T-helper 17 cell (primary cell): ENCODE measurements at regions not wholly inside any gene's neighbourhood (a gene's known extent, or its start where the extent isn't known, plus 50 kb on each side); places are given as distances from the start of the nearest gene placed in this dataset.

Experiments
- ATAC-seq: fragments of 150-1000 bp; cut with Tn5 transposase; 2 replicates; pipeline ENCODE4 v1.10.0; 2021; ENCODE audit warnings: mild to moderate bottlenecking, moderate library complexity
- DNase-seq, 3 donors: peaks; one replicate each; pipeline versions ENCODE4 v3.0.0 to v3.0.0-alpha.2; 2020 to 2021
- H3K9me3 ChIP-seq: one replicate; pipeline ENCODE4 v1.7.0; 2013; ENCODE audit warnings: low read length, mild to moderate bottlenecking; ENCODE audit not compliant: control insufficient read depth, poor library complexity, severe bottlenecking
- H3K27ac Mint-ChIP-seq: one replicate; pipeline ENCODE4 v1.8.0; 2022; ENCODE audit warnings: mild to moderate bottlenecking, moderate library complexity, mixed read lengths
- H3K27me3 Mint-ChIP-seq: one replicate; pipeline ENCODE4 v1.8.0; 2022; ENCODE audit warnings: mixed read lengths
- H3K36me3 Mint-ChIP-seq: one replicate; pipeline ENCODE4 v1.8.0; 2022; ENCODE audit warnings: low read depth, mixed read lengths
- H3K4me1 Mint-ChIP-seq: one replicate; pipeline ENCODE4 v1.8.0; 2022; ENCODE audit warnings: mild to moderate bottlenecking, mixed read lengths
- H3K4me3 Mint-ChIP-seq: one replicate; pipeline ENCODE4 v1.8.0; 2022; ENCODE audit warnings: mild to moderate bottlenecking, moderate library complexity, mixed read lengths

DNA sequence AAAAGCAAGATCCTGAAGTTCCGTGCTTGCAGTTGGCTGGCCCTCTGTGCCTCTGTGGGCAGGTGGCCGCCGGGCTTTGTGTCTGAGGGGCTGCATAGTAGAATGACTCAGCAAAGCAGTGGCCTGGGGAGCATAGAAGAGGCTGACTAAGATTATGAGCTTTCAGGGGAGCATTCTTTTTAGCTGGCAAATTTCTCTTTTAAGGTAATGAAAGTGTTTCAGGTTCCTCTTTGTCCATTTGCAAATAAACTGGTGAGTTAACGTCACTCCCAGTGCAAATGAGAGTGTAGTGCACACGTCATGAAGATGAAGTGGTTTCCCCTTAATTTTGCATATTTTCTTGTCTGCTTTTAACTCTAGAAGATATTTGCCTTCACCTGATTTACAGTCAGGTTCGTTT lies 98.6 kb downstream of the BCL2L11 start:
- H3K9me3 ChIP-seq = no peaks in the 10 kb centered on the region
- Mint-ChIP-seq H3K27ac (no peak overlapping the region), H3K27me3 (no peaks in the 10 kb centered on the region), H3K4me3 (no peak overlapping the region), H3K4me1 (peaks cover 2% of the 10 kb centered on the region), H3K36me3 (peaks cover 2% of the 10 kb centered on the region)
- peak; percentile 30 for ATAC-seq
- no peak for DNase-seq

DNA sequence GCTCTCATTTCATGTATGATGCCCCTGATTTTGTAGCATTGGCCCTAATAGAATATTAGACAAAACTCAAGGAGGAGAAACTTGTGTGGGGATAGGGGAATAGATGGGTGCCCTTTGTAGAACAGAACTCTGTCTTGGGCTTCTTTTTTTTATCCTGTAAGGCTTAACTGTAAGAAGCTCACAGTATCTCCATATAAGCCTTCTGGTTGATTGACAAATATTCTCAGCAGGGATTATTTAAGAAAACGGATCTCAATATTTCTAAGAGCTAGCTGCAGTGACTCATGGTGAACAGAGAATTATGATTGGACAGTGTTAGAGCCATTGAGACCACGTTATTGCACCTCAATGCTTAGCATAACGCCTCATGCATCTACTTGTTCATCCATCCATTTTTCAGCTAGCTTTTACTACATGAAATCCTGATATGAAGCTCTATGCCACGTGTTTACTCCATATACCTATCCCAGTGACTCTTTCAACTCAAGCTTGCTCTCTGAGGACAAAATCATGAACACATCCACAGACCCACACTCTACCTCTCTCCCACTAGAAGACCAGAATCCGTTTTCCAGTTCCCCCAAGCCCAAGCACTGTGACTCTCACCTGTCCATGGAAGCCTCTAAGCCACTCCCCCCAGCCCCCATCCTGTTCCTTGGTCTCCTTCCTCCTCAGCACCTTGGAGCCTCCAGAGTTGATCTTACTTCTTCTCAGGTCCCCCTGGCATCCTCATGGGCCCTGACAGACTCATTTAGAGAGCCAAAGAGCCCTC lies 99.2 kb downstream of the BCL2L11 start:
- DNase-seq (no peak), ATAC-seq (no peak)
- Mint-ChIP-seq H3K4me3 (no peak overlapping the region), H3K27me3 (no peaks in the 10 kb centered on the region), H3K27ac (no peak overlapping the region), H3K4me1 (peaks cover 2% of the 10 kb centered on the region), H3K36me3 (peaks cover 2% of the 10 kb centered on the region)
- H3K9me3 ChIP-seq = no peaks in the 10 kb centered on the region

DNA sequence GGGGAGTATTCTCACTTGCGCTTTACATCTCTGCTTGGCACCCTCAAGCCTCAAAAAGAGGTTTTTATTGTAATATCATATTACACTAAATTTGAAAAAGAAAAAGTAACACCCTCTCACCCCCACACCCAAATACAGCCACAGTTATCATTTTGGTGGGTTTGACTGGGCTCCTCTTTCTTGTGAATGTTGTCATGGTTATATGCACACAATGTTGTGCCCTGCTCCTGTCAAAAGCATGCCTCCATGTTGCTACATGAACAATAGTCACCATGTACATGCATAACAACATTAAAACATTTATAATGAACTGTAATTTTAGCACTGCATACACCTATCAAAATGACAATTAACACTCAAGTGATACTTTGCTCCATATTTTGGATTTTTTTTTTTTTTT lies 100.2 kb downstream of the BCL2L11 start:
- H3K4me3 Mint-ChIP-seq = no peak overlapping the region
- no peak for DNase-seq
- no peak overlapping the region for H3K27ac Mint-ChIP-seq
- peaks cover 2% of the 10 kb centered on the region for H3K36me3 Mint-ChIP-seq
- no peaks in the 10 kb centered on the region for H3K27me3 Mint-ChIP-seq
- no peak for ATAC-seq
- H3K4me1 Mint-ChIP-seq = peaks cover 2% of the 10 kb centered on the region
- H3K9me3 ChIP-seq = no peaks in the 10 kb centered on the region

DNA sequence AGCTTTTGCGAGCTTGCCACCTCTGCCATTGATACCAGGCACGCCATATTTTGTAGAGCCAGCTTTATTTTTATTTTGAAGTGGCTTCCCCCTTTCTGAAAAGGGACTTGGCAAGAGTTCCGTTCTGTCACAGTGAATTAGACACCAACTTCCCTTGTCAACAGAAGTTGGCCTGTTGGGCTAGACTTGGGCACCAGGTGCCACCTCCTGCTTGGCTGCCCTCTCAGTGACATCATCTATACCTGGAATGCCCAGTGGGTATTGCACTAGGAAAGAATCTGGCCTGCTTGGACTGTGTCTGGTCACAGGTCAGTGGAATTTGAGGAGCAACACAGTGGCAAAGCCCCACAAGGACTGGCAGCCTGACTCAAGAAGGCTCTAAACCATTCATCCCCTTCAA lies 101.0 kb downstream of the BCL2L11 start:
- H3K27me3 Mint-ChIP-seq = no peaks in the 10 kb centered on the region
- H3K27ac Mint-ChIP-seq = no peak overlapping the region
- DNase-seq (no peak), ATAC-seq (no peak)
- H3K9me3 ChIP-seq = no peaks in the 10 kb centered on the region
- peaks cover 2% of the 10 kb centered on the region for H3K4me1 Mint-ChIP-seq
- H3K36me3 Mint-ChIP-seq = peaks cover 2% of the 10 kb centered on the region
- H3K4me3 Mint-ChIP-seq = no peak overlapping the region

DNA sequence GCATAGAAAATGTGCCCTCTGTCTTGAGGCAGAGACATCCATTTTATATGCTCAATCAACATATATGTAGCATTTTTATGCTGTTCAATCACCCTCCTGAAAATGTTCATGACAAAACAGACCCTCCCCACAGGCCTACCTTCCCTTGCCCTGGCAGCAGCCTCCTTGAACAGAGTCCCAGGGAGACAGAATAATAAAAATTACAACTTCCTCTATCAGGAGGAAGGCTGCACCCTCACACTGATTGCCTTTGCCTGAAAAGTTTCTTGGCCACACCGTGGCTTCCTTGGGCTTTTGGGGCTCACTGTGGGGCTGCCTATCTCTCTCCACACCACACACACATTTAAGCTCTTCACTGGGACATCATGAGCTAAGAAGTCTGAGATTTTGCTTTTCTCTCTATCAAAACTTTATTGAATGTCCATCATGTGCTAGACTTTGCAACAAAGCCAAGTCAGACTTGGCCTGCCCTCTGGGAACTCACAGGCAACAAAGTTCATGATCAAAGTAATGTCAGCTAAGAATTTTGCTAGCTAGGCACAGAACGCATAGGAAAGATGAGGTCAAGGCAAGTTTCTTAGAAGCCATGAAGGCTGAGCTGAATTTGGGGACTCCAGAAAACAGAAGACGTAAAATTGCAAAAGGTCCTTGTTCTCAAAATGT lies 101.6 kb downstream of the BCL2L11 start:
- no peak overlapping the region for H3K27ac Mint-ChIP-seq
- no peak for ATAC-seq
- peaks cover 2% of the 10 kb centered on the region for H3K36me3 Mint-ChIP-seq
- H3K9me3 ChIP-seq = no peaks in the 10 kb centered on the region
- no peaks in the 10 kb centered on the region for H3K27me3 Mint-ChIP-seq
- H3K4me3 Mint-ChIP-seq = no peak overlapping the region
- peaks cover 2% of the 10 kb centered on the region for H3K4me1 Mint-ChIP-seq
- no peak for DNase-seq

DNA sequence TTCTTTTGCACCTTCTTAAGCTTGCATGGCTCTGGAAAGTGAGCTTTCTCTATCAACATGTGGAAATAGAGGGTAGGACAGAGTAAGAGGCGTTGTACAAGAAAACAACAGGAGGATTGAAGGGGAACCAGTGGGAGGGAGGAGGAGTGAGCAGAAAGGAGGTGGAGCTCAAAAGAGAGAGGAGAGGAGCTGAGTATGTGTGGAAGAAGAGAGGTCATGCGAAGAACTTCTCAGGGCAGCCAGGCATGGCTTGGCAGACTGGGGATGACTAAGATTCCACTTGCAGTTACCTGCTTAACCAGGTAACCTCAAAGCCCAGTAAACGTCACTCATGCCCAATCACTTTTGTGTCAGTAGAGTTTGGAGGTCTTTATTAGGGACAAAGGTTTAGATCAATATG lies 105.1 kb downstream of the BCL2L11 start:
- no peak for ATAC-seq
- no peak for DNase-seq
- H3K9me3 ChIP-seq = no peaks in the 10 kb centered on the region
- Mint-ChIP-seq H3K36me3 (peaks cover 2% of the 10 kb centered on the region), H3K27ac (no peak overlapping the region), H3K27me3 (no peaks in the 10 kb centered on the region), H3K4me1 (no peaks in the 10 kb centered on the region), H3K4me3 (no peak overlapping the region)

DNA sequence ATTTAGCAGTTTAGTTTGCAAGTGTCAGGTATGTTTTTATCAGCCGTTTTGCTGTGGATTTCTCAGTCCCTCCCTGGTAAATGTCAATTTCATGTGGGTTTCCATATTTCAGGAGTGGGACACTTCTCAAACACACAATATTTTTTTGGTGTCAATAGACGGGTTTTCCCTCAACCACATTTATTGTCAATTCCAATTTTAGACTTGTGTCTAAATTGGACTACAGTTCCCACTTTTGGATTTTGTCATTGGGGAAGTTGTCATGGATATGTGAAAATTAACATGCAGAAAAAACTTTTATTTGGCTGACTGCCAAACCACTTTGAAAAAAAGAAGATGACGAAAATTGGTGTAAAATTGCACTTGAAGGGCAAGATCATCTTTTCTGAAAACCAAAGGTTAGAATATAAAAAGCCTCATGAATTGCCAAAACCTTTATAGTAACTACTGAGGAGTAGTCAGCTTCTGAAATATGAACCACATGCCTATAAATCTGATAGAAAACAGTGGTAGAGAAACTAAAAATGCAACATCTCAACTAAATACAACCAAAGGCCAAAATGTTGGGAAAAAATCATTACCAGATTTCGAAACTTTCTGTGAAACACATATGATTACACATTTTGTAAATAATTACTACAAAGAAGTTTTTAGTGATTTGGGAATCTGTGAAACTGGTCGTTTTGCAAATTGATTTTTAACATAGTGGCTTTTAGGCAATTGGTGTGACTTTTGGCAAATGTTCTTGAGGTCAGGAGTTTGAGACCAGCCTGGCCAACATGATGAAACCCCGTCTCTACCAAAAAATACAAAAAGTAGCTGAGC lies 106.4 kb downstream of the BCL2L11 start:
- no peak overlapping the region for H3K27ac Mint-ChIP-seq
- no peaks in the 10 kb centered on the region for H3K27me3 Mint-ChIP-seq
- no peak for DNase-seq
- no peaks in the 10 kb centered on the region for H3K4me1 Mint-ChIP-seq
- peaks cover 2% of the 10 kb centered on the region for H3K36me3 Mint-ChIP-seq
- H3K9me3 ChIP-seq = no peaks in the 10 kb centered on the region
- ATAC-seq = no peak
- H3K4me3 Mint-ChIP-seq = no peak overlapping the region

DNA sequence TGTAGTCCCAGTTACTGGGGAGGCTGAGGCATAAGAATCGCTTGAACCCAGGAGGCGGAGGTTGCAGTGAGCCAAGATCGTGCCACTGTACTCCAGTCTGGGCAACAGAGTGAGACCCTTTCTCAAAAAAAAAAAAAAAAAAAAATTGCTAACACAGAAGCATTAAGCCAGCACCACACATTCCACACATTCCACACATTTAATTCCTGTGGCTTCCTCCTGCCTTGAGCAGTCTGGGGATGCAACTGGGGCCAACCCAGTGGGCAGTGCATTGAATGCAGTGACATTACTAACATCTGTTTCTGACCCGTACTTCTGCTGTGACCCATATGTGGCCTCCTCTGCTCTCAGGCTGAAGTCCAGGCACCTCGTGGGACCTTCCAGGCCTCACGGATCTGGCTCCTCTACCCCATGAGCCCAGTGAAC lies 107.0 kb downstream of the BCL2L11 start:
- no peaks in the 10 kb centered on the region for H3K36me3 Mint-ChIP-seq
- ATAC-seq (no peak), DNase-seq (no peak)
- H3K9me3 ChIP-seq = no peaks in the 10 kb centered on the region
- H3K4me3 Mint-ChIP-seq = no peak overlapping the region
- no peaks in the 10 kb centered on the region for H3K27me3 Mint-ChIP-seq
- H3K27ac Mint-ChIP-seq = no peak overlapping the region
- no peaks in the 10 kb centered on the region for H3K4me1 Mint-ChIP-seq

DNA sequence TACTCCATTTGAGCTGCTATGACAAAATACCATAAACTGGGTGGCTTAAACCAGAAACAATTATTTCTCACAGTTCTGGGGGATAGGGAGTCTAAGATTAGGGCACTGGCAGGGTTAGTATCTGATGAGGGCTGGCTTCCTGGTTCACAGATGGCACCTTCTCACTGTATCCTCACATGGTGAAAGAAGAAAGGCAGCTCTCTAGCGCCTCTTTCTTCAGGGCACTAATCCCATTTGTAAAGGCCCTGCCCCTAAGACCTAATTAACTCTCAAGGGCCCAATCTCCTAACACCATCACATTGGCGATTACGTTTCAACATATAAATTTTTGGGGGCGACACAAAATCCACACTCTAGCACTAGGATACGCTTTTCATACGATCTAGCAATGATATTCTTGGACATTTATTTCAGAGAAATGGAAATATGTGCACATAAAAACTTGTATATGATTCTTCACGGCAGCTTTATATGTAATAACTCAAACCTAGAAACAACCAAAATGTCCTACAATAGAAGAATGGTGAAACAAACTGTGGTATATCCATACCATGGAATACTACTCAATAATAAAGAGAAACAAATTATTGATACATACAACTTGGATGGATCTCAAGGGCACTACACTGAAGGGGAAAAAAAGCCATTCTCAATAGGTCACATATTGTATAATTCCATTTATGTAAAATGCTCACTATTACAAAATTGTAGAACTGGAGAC lies 111.0 kb downstream of the BCL2L11 start:
- H3K4me1 Mint-ChIP-seq = no peaks in the 10 kb centered on the region
- no peaks in the 10 kb centered on the region for H3K36me3 Mint-ChIP-seq
- H3K4me3 Mint-ChIP-seq = no peak overlapping the region
- DNase-seq (no peak), ATAC-seq (no peak)
- peaks cover 5% of the 10 kb centered on the region for H3K27me3 Mint-ChIP-seq
- H3K9me3 ChIP-seq = no peaks in the 10 kb centered on the region
- no peak overlapping the region for H3K27ac Mint-ChIP-seq

DNA sequence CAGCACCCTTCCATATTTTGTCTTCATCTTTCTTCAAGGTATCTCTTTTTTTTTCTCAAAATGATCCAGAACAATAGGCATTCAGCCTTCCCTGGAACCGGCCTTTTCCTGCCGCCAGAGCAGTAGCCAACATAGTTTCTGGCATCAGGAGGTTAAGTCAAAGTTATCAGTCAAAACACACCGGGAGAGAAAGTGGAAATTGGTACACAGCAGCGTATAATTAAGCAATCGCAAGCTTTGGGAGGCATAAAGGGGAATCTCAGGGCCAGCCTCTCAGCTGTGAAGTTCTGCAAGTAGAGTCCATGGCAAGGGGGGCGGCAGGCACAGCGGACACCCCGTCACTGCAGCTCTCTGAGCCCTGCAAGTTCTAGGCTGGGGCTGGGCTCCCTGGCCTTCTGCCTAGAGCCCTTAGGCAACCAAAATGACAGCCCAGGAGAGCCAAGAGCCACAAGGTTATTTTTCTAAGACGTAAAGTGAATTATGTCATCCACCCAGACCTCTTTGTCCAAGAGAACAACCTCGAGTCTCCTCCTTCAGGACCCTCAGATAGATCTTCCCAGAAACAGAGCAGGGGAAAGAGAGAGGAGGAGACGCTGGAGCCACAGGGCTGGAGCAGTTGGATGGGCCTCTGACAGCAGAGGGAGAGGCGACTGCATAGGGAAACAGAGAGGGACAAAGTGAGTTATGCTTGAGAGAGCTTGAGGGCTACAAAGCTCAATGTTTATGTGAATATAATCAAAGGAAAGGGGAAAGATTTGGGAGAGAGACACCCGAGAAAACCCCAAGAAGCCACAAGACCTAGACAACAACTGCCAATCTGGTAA lies 114.7 kb downstream of the BCL2L11 start:
- ATAC-seq = no peak
- Mint-ChIP-seq H3K27me3 (peaks cover 5% of the 10 kb centered on the region), H3K4me3 (no peak overlapping the region), H3K27ac (no peak overlapping the region), H3K36me3 (no peaks in the 10 kb centered on the region), H3K4me1 (no peaks in the 10 kb centered on the region)
- DNase-seq = no peak
- no peaks in the 10 kb centered on the region for H3K9me3 ChIP-seq

DNA sequence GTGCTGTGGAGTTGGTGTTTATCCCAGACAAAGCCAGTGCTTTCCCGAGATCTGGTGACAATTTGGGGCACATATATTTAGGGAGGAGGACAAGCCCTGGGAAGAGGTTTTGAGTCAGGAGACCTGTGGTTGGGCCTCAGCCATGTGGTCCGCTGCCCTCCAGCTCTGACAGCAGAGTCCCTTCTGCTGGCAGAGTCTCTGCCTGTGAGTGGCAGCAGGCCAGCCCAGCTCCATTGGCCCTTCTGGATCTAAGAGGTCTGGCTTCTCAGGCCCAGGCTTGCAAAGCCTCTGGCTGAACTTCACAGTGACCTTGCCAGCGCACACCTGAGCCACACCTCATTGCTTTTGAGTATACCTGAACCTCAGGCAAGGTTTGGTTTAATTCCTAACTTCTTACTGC lies 115.3 kb downstream of the BCL2L11 start:
- ATAC-seq (no peak), DNase-seq (no peak)
- Mint-ChIP-seq H3K27ac (no peak overlapping the region), H3K27me3 (peaks cover 5% of the 10 kb centered on the region), H3K4me1 (no peaks in the 10 kb centered on the region), H3K4me3 (no peak overlapping the region), H3K36me3 (no peaks in the 10 kb centered on the region)
- no peaks in the 10 kb centered on the region for H3K9me3 ChIP-seq

DNA sequence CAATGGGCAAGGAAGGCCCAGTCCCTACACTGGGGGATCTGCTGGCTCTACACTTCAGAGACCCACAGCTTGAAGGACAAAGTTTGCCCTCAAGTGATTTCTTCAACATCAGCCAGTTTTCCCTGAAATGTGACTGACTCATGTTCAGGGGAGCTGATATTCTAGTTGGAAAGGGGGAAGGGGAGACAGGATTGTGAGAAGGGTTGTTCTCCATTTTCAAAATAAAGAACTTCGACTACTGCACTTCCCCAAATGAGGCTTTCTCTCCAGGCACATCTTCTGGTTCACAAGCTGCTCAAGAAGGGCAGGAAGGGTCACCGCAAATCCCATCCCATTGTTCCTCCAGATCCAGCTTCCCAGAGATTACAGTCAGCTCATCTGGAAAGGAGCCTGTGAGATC lies 117.6 kb downstream of the BCL2L11 start:
- no peaks in the 10 kb centered on the region for H3K9me3 ChIP-seq
- H3K27ac Mint-ChIP-seq = no peak overlapping the region
- ATAC-seq (no peak), DNase-seq (no peak)
- H3K36me3 Mint-ChIP-seq = peaks cover 2% of the 10 kb centered on the region
- peaks cover 5% of the 10 kb centered on the region for H3K27me3 Mint-ChIP-seq
- H3K4me1 Mint-ChIP-seq = no peaks in the 10 kb centered on the region
- H3K4me3 Mint-ChIP-seq = no peak overlapping the region
